Gastrocnemius medialis (tissue), 4 donors: ENCODE measurements at regions not wholly inside any gene's neighbourhood (a gene's known extent, or its start where the extent isn't known, plus 50 kb on each side); places are given as distances from the start of the nearest gene placed in this dataset.

Source experiments
- ATAC-seq, 2 donors: fragments of 150-250 bp; one replicate each; pipeline ENCODE4 v1.9.1; 2016
- DNase-seq, 2 donors: peaks; one replicate each; pipeline ENCODE4 v3.0.0-alpha.2; 2019
- H3K27ac ChIP-seq, 4 donors: fragments of 200-600 bp; sonication (generic); 1 replicate in 1 of 4; 2 replicates in 3 of 4; pipeline ENCODE4 v1.5.1; 2016 to 2018; ENCODE audit warnings: mild to moderate bottlenecking in 2 of 4, moderate library complexity in 1 of 4
- H3K27me3 ChIP-seq, 3 donors: fragments of 200-600 bp; sonication (generic) in 2 of 3; 1 replicate in 1 of 3; 2 replicates in 2 of 3; pipeline versions ENCODE4 v1.5.1 to v1.6.0; 2016 to 2019; ENCODE audit warnings: mild to moderate bottlenecking in 1 of 3, moderate library complexity in 1 of 3
- H3K36me3 ChIP-seq, 2 donors: fragments of 200-600 bp; sonication (generic) in 1 of 2; one replicate each; pipeline ENCODE4 v1.5.1; 2017 to 2018
- H3K4me1 ChIP-seq, 2 donors: fragments of 200-600 bp; sonication (generic) in 1 of 2; one replicate each; pipeline ENCODE4 v1.5.1; 2016 to 2017; ENCODE audit warnings: mild to moderate bottlenecking in 2 of 2
- H3K4me3 ChIP-seq, 4 donors: fragments of 200-600 bp; sonication (generic) in 3 of 4; 1 replicate in 1 of 4; 2 replicates in 3 of 4; pipeline ENCODE4 v1.5.1; 2016 to 2019; ENCODE audit warnings: mild to moderate bottlenecking in 2 of 4
- H3K9me3 ChIP-seq, 3 donors: fragments of 200-600 bp; sonication (generic) in 2 of 3; 1 replicate in 1 of 3; 2 replicates in 2 of 3; pipeline ENCODE4 v1.5.1; 2016 to 2019
- CTCF ChIP-seq, 5 experiments: fragments of 450-650 bp in 3 of 5; fragments of 200-600 bp in 2 of 5; sonication (generic) in 2 of 5; IDR thresholded peaks in 4 of 5; conservative IDR thresholded peaks in 1 of 5; 1 replicate in 4 of 5; 2 replicates in 1 of 5; pipeline ENCODE4 v1.5.1; 2016 to 2019; ENCODE audit warnings: antibody characterized with exemption in 5 of 5, mild to moderate bottlenecking in 3 of 5, moderate library complexity in 3 of 5
- POLR2A ChIP-seq, 2 donors: fragments of 450-650 bp; IDR thresholded peaks; one replicate each; pipeline ENCODE4 v1.6.1; 2017; ENCODE audit warnings: antibody characterized with exemption in 2 of 2, mild to moderate bottlenecking in 2 of 2, moderate library complexity in 2 of 2
- in situ Hi-C, 4 donors: fragments of 200-750 bp; cut with MboI; loops; one replicate each; pipeline versions ENCODE4 v1.15.0 to v1.8.0; 2017; ENCODE audit warnings: low sequenced_read_pairs in 4 of 4
- intact Hi-C: fragments of 100-400 bp; cut with DNase I; formaldehyde crosslinking; loops from one replicate; pipeline ENCODE4 v1.15.1; 2023; ENCODE audit warnings: low total_unique reads

DNA sequence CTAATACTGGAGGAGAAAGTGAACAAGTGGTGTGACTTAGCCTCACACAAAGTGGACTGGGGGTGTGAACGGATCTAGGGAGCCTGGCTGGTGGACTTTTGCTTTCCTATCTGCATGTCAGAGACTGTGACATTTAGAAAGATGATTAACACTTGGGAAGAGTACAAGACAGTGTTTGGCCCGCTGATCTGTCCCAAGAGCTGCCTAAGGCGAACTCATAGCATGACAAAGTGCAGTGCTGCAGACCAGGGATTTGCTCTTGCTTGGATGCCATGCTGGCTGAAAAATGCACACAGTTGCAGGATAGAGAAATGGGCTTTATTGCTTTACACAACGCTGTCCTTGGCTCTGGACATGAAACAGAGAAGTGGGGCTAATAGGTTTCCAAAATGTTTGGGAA, 386.0 kb upstream of the MAN1A1 start:
- H3K9me3 ChIP-seq = no peaks in the 10 kb centered on the region
- no peaks in the 10 kb centered on the region for H3K4me1 ChIP-seq
- in situ Hi-C loops = no loop called here
- intact Hi-C loops = no loop called here
- no peak overlapping the region for H3K4me3 ChIP-seq
- no peaks in the 10 kb centered on the region for H3K36me3 ChIP-seq
- TF ChIP-seq POLR2A (IDR thresholded peaks at IDR 0.05) = no peak
- no peak for TF ChIP-seq CTCF (IDR thresholded peaks at IDR 0.05 in 4 of 5, conservative IDR thresholded peaks at IDR 0.05 in 1 of 5)
- no peaks in the 10 kb centered on the region for H3K27me3 ChIP-seq
- H3K27ac ChIP-seq = no peak overlapping the region
- DNase-seq (no peak), ATAC-seq (no peak)

GRCh38 chr6:119734227-119734626, 384.7 kb upstream of the MAN1A1 start:
- TF ChIP-seq POLR2A (IDR thresholded peaks at IDR 0.05) (no peak), CTCF (IDR thresholded peaks at IDR 0.05 in 4 of 5, conservative IDR thresholded peaks at IDR 0.05 in 1 of 5) (no peak)
- no peaks in the 10 kb centered on the region for H3K4me1 ChIP-seq
- H3K27me3 ChIP-seq = no peaks in the 10 kb centered on the region
- no peak for ATAC-seq
- DNase-seq = no peak
- H3K27ac ChIP-seq = no peak overlapping the region
- no peaks in the 10 kb centered on the region for H3K9me3 ChIP-seq
- H3K4me3 ChIP-seq = no peak overlapping the region
- intact Hi-C loops (no loop called here), in situ Hi-C loops (no loop called here)
- no peaks in the 10 kb centered on the region for H3K36me3 ChIP-seq

GRCh38 chr6:119728935-119729334, 379.4 kb upstream of the MAN1A1 start:
- ATAC-seq (no peak), DNase-seq (no peak)
- Histone ChIP-seq H3K4me1 (no peaks in the 10 kb centered on the region), H3K9me3 (no peaks in the 10 kb centered on the region), H3K27ac (no peak overlapping the region), H3K4me3 (no peak overlapping the region), H3K36me3 (no peaks in the 10 kb centered on the region), H3K27me3 (no peaks in the 10 kb centered on the region)
- intact Hi-C loops (no loop called here), in situ Hi-C loops (no loop called here)
- TF ChIP-seq CTCF (IDR thresholded peaks at IDR 0.05 in 4 of 5, conservative IDR thresholded peaks at IDR 0.05 in 1 of 5) (no peak), POLR2A (IDR thresholded peaks at IDR 0.05) (no peak)

DNA sequence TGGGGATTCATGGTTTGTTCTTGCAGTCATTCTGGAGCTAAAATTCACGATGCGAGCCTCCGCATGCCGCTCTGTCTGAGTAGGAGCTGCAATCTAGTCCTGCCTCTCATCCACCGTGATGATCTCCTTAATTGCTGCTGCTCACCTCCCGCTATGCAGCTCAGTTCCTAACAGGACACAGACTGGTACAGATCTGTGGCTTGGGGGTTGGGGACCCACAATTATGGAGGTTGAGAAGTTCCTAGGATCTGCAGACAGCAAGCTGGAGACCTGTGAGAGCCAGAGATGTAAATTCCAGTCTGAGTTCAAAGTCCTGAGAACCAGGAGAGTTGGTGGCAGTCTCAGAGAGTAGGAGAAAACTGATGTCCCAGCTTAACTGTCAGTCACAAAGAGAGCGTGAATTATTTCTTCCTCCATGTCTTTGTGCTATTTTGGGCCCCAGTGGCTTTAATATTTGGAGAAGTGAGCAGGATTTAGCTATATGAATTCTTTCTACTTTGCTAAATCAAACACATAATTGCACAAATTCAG, 378.7 kb upstream of the MAN1A1 start:
- ATAC-seq (no peak), DNase-seq (no peak)
- H3K4me3 ChIP-seq = no peak overlapping the region
- H3K4me1 ChIP-seq = no peaks in the 10 kb centered on the region
- H3K27me3 ChIP-seq = no peaks in the 10 kb centered on the region
- no peaks in the 10 kb centered on the region for H3K36me3 ChIP-seq
- intact Hi-C loops (no loop called here), in situ Hi-C loops (no loop called here)
- H3K27ac ChIP-seq = no peak overlapping the region
- TF ChIP-seq CTCF (IDR thresholded peaks at IDR 0.05 in 4 of 5, conservative IDR thresholded peaks at IDR 0.05 in 1 of 5) = no peak
- TF ChIP-seq POLR2A (IDR thresholded peaks at IDR 0.05) = no peak
- H3K9me3 ChIP-seq = no peaks in the 10 kb centered on the region
